DMS153 treated with DMSO at 0.1 percent for 48 hours (cell line): ENCODE measurements at regions not wholly inside any gene's neighbourhood (a gene's known extent, or its start where the extent isn't known, plus 50 kb on each side); places are given as distances from the start of the nearest gene placed in this dataset.

ENCODE experiments used
- DNase-seq: peaks from one replicate; lab custom pipeline; 2025; ENCODE audit not compliant: unreplicated experiment; lab: John Stamatoyannopoulos, UW

DNA sequence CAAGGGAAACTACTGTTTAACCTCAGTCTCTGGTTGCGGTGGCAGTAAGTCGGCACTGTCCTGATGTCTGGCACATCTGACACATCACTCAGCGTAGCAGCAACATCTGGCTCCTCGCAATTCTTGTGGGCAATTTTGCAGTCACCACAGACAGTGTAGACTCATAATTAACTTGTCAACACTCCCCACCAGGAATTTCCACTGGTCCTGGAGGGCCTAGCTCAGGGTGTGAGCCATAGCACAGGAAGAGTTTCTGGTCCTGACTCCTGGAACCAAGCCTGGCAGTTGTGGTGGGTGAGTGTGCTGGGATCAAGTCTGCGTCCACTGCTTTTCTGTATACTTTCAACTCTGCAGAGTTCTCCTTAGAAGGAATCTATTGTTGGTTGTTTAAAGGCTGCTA lies 209.7 kb downstream of the SNX19 start:
- no peak for DNase-seq

GRCh38 chr11:130707217-130707616 lies 209.1 kb downstream of the SNX19 start:
- DNase-seq: no peak

DNA sequence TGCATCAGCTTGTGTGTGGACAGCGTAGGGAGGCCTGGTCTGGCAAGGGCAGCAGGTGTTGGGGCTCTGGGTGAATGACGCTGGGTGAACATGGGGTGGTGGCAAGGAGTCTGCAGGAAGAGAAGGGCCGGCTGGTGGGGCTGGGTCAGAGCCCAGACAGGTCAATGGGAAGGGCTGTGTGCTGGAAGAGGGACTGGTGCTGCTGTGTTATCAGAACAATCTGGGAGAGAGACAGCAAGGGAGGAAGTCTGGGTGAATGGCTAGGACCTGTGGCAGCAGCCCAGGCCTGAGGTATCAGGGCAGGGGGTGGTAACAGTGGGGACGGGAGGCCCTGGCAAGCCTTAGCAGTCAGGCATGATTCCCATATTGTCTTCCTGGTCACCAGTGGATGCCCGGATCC lies 206.7 kb downstream of the SNX19 start:
- DNase-seq: no peak

GRCh38 chr11:130710021-130710420 lies 206.3 kb downstream of the SNX19 start:
- DNase-seq: no peak

DNA sequence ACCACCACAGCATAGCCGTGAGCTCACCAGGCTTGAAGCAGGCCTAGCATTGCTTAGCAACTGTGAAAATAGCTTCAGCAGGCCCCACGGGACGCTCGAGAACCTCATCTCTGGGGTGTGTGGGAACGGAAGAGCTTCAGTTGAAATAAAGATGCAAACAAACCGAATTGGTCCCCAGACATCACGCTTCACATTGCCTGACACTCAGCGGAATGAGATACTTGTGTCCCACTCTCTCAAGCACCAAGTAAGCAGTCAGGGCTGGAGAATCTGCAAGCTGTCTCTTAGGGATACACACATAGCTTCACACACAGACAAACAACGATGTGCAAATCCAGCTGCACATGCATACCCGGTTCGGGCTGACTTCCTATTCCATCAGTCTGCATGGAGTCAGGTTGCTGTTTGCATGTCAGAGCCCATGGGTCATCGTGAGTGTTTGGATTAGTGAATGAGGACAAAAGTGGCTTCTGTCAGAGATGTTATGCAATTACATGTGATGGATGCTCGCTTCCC lies 205.7 kb downstream of the SNX19 start:
- peak; percentile 1 for DNase-seq

DNA sequence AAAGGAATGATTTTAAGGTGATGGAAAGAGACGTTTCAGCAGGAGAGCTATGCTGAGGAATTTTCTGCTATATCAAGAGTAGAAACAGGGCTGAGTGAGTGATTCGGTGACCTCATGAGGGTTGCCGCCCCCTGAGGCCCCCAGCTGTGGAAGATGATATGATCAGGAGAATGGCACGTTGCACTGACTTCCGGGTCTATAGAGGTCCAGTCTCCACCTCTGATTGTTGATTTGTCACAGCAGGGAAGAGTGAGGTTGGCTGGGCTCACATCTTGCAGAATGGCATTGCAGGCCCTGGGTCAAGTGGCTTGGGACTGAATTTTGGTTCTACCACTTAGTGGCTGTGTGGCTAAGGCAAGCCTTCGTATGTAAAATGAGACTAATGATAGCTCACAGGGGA lies 205.1 kb downstream of the SNX19 start:
- DNase-seq: no peak

GRCh38 chr11:130712480-130712879 lies 203.8 kb downstream of the SNX19 start:
- DNase-seq: no peak

GRCh38 chr11:130715085-130715876 lies 201.0 kb downstream of the SNX19 start:
- no peak for DNase-seq

- no peak for DNase-seq
Measured at GRCh38 chr11:130715877-130716220, 200.4 kb downstream of the SNX19 start.

DNA sequence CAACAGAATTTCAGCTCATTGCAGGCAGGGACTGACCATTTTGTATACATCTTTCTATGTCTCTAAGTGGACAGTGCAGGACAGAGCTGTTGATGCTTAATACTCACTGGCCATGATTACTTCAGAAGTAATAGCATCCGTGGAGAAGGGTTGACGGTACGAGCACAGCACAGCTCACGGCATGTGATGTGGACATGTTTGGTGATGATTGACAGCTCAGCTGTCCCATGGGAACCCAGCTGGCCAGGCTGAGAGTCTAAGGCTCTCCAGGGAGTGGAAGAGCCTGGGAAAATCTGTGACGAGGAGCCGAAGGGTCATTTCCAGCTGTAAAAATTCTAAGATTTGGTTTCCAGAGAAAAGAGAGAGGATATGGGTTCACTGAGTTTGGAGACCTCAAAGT lies 198.2 kb downstream of the SNX19 start:
- no peak for DNase-seq

DNA sequence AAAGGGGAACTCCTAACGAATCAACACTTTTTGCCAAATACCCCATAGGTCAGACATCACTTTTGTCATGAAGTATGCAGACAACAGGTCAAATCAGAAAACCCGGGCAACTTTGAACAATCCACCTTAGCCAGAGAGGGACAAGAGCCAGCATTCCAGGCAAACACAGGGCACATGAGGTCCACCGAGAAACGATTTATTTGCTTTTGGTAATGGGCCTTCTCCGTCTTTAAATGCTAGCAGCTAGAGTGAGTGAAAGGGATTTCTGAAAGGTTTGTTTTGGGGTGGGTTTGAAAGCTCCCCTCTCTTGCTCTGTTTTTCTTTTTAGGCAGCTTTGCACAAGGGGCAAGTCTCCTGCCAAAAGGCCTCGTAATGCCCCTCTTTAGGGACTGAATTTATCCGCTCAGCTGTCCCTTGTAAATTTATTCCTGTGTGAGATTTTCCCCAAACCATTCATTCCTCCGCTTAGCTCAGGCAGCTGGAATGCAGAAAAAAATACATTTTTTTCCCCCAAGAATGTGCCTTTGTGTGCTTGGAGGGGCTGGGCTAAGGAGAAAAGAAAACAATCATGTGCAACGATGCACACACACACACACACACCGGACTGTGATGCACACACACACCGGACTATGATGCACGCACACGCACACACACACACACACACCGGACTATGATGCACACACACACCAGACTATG lies 196.9 kb downstream of the SNX19 start:
- no peak for DNase-seq

DNA sequence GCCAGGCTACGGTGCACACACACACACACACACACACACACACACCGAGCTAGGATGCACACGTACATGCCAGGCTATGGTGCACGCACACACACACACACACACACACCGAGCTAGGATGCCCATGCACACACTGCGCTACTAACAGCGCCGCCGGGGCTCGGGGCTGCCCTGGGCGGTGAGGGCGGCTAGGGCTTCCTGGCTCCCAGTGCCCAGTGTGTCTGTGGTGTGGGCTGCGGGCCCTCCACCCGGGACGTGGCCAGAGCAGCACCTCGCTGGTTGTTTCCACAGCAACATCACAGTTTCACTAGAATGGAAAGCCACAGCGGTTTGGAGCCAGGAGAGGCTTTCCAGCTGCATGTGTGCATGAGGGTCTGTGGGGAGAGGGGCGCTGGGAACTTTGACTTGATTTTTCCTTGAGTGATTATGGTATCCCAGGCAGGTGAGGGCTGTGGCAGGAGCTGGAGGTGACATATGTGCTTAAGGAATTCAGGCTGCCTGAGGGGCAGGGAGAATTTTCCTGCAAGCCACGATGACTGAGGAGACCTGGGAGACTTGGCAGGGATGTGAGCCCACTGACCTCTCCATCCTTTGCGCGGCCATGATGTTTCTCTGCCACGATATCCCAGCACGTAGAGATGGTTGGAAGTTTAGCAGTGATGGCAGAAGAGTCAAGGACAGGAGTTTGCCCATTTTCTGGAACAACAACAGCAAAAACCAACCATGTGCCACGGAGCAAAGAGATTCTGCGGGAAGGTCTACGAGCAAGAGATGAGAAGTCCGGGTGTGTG lies 195.9 kb downstream of the SNX19 start:
- no peak for DNase-seq

DNA sequence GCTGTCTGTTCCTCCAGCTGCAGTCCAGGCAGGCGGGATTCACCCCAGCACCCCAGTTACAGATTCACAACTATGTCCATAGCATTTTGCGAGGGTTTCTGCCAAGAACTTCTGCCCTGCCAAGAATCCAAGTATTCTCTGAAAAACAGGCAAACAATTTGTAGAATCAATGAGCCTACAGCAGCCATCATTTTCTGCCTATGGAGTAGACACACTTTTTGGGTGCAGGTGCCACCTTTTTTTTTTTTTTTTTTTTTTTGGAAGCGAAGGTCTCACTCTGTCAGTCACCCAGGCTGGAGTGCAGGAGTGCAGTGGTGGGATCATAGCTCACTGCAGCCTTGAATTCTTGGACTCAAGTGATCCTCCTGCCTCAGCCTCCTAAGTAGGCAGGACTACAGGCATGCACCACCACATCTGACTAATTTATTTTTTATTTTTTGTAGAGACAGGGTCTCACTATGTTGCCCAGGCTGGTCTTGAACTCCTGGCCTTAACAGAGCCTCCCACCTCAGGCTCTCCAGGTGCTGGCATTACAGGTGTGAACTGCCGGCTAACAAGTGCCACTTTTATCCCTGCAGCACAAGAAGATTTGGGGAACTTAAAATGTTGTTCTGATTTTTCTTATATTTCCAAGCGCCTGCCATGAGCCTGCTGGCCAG lies 195.1 kb downstream of the SNX19 start:
- DNase-seq: no peak

DNA sequence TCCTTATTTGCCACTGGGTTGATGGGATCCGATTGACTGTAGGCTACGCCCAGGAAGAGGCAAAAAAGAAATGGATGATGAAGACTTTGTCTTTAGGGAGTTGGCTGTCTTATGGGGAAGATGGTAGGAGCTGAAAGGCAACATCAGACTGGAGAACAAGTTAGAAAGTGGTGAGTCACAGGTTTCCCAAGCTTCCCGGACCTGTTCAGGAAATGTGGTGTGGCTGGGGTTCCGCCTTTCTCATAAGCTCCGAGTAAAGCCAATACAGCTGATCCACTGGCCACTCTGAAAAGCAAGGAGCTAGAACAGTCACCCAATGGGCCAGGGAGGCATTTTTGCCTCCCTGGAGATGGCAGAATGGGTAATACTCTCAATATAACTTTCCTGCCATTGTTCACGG lies 194.5 kb downstream of the SNX19 start:
- DNase-seq: no peak

DNA sequence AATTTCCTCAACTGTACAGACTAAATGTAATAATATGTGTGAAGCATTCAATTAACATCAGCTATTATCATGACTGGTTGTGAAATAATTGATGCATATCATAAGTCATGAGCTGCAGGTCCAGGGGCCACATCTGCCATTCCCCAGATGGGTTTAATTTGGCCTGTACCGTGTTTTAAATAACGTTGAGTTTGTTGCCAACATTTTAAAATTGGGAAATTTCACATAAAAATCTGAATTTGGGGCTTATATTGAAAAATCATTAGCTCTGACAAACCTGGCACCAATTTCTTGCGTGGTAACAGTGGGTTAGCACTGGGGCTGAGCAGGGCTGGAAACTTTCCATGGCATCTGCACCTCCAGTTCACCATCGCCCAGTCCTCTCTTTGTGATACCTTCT lies 193.9 kb downstream of the SNX19 start:
- no peak for DNase-seq

GRCh38 chr11:130725421-130726233 lies 190.7 kb downstream of the SNX19 start:
- DNase-seq: no peak

- DNase-seq: no peak
Measured at GRCh38 chr11:130726234-130727037, 189.8 kb downstream of the SNX19 start.

GRCh38 chr11:130727157-130728119 lies 188.8 kb downstream of the SNX19 start:
- no peak for DNase-seq
